Mucosa of descending colon (tissue), 3 donors: ENCODE measurements at regions not wholly inside any gene's neighbourhood (a gene's known extent, or its start where the extent isn't known, plus 50 kb on each side); places are given as distances from the start of the nearest gene placed in this dataset. TPM values are rescaled to one million over a fixed set of nuclear protein-coding genes. Genes with fewer than 3 reads are reported as not detected.

Source experiments
- ATAC-seq: fragments of 200-7000 bp; cut with Tn5 transposase; one replicate; pipeline ENCODE4 v1.9.1; 2020; ENCODE audit warnings: mild to moderate bottlenecking, moderate library complexity
- DNase-seq, 3 donors: peaks; one replicate each; pipeline ENCODE4 v3.0.0-alpha.2; 2020
- H3K36me3 ChIP-seq: fragments of 200-600 bp; one replicate; pipeline ENCODE4 v1.8.0; 2021; ENCODE audit warnings: low read depth, mild to moderate bottlenecking
- H3K4me1 ChIP-seq: fragments of 200-600 bp; one replicate; pipeline ENCODE4 v1.8.0; 2021; ENCODE audit warnings: low read depth, mild to moderate bottlenecking
- H3K4me3 ChIP-seq: fragments of 200-600 bp; one replicate; pipeline ENCODE4 v1.8.0; 2021; ENCODE audit warnings: mild to moderate bottlenecking
- H3K9me3 ChIP-seq: fragments of 200-600 bp; one replicate; pipeline ENCODE4 v1.8.0; 2021; ENCODE audit warnings: mild to moderate bottlenecking
- CTCF ChIP-seq: fragments of 200-600 bp; IDR thresholded peaks from one replicate; pipeline ENCODE4 v1.8.0; 2022; ENCODE audit warnings: antibody characterized with exemption, mild to moderate bottlenecking
- intact Hi-C, 2 donors: fragments of 100-400 bp; cut with DNase I in 1 of 2; cut with micrococcal nuclease in 1 of 2; formaldehyde crosslinking; loops; one replicate each; pipeline versions ENCODE4 v1.11.0 to v1.11.1; 2022; cut with DNase I, micrococcal nuclease
- microRNA-seq: library from miRNA; unstranded; fragments of <30 nt; microRNA quantifications from one replicate; pipeline ENCODE4, GENCODE V29; 2019
- donor health status: DM: no; HTN: no; CAD: no; lungs with moderate emphysema.
- donor health status: DM: no; HTN: no; CAD: no.
- donor health status: DM: no; HTN: yes; CAD: no.

GRCh38 chr11:11677672-11678356 lies 56.0 kb upstream of the GALNT18 start:
- intact Hi-C loops: no loop called here

GRCh38 chr11:11675671-11676181 lies 53.9 kb upstream of the GALNT18 start:
- Histone ChIP-seq H3K9me3 (no peaks in the 10 kb centered on the region), H3K36me3 (no peaks in the 10 kb centered on the region), H3K4me1 (no peaks in the 10 kb centered on the region), H3K4me3 (no peak overlapping the region)
- no peak for DNase-seq
- no peak for ATAC-seq
- TF ChIP-seq CTCF: no peak
- intact Hi-C loops: no loop called here

More at GRCh38 chr11:11677672-11678356, 56.0 kb upstream of the GALNT18 start:
- DNase-seq: no peak
- Histone ChIP-seq H3K4me3 (no peak overlapping the region), H3K36me3 (no peaks in the 10 kb centered on the region), H3K9me3 (no peaks in the 10 kb centered on the region), H3K4me1 (no peaks in the 10 kb centered on the region)
- TF ChIP-seq CTCF: no peak
- ATAC-seq: no peak

GRCh38 chr11:11672789-11673188 lies 51.0 kb upstream of the GALNT18 start:
- ATAC-seq: no peak
- DNase-seq: no peak
- Histone ChIP-seq H3K36me3 (no peaks in the 10 kb centered on the region), H3K9me3 (no peaks in the 10 kb centered on the region), H3K4me1 (no peaks in the 10 kb centered on the region), H3K4me3 (no peak overlapping the region)
- intact Hi-C loops: no loop called here
- no peak for TF ChIP-seq CTCF

GRCh38 chr11:11672101-11672500 lies 50.3 kb upstream of the GALNT18 start:
- H3K36me3 ChIP-seq: no peaks in the 10 kb centered on the region
- no peaks in the 10 kb centered on the region for H3K9me3 ChIP-seq
- DNase-seq (no peak), ATAC-seq (no peak)
- H3K4me3 ChIP-seq: no peak overlapping the region
- no peak for TF ChIP-seq CTCF
- intact Hi-C loops: no loop called here
- no peaks in the 10 kb centered on the region for H3K4me1 ChIP-seq

Small RNA genes in the stretch of these regions (microRNA-seq; reads per million reads assigned to microRNA genes)
- not detected for gene MIR8070
